AG09309 (cell line): ENCODE measurements at regions not wholly inside any gene's neighbourhood (a gene's known extent, or its start where the extent isn't known, plus 50 kb on each side); places are given as distances from the start of the nearest gene placed in this dataset.
A peak's percentile ranks its signal among the peaks of the same experiment; 100 is the strongest.
"Not testable (repeated sequence)": the region's sequence is repeated elsewhere in the genome, so short reads cannot be mapped to it uniquely, and the experiment has no call there.

Experiments used
- DNase-seq: peaks from one replicate; pipeline ENCODE4 v3.0.0-alpha.2; 2010; ENCODE audit warnings: low read depth
- H3K4me3 ChIP-seq: 2 replicates; pipeline ENCODE4 v1.5.1; 2011; ENCODE audit warnings: mild to moderate bottlenecking, low read depth, low read length, moderate library complexity; ENCODE audit not compliant: control insufficient read depth
- CTCF ChIP-seq: IDR thresholded peaks from 2 replicates; pipeline ENCODE4 v1.5.1; 2011; ENCODE audit warnings: mild to moderate bottlenecking, low read depth, low read length, inconsistent platforms; ENCODE audit not compliant: insufficient read depth, control insufficient read depth; ENCODE audit errors: missing control alignments

- no peak overlapping the region for H3K4me3 ChIP-seq
- TF ChIP-seq CTCF = no peak
- DNase-seq = no peak
Measured at GRCh38 chr3:104920512-104920911, 446.2 kb upstream of the ALCAM start.

GRCh38 chr3:104933972-104934371 lies 432.7 kb upstream of the ALCAM start:
- no peak for TF ChIP-seq CTCF
- no peak for DNase-seq
- H3K4me3 ChIP-seq = no peak overlapping the region

GRCh38 chr3:104935613-104936012 lies 431.1 kb upstream of the ALCAM start:
- DNase-seq = no peak
- TF ChIP-seq CTCF = no peak
- no peak overlapping the region for H3K4me3 ChIP-seq

GRCh38 chr3:104939196-104939595 lies 427.5 kb upstream of the ALCAM start:
- H3K4me3 ChIP-seq = no peak overlapping the region
- peak; percentile 4 for TF ChIP-seq CTCF
- no peak for DNase-seq

GRCh38 chr3:104941785-104942184 lies 424.9 kb upstream of the ALCAM start:
- TF ChIP-seq CTCF = no peak
- no peak overlapping the region for H3K4me3 ChIP-seq
- no peak for DNase-seq

- DNase-seq = no peak
- TF ChIP-seq CTCF = no peak
- no peak overlapping the region for H3K4me3 ChIP-seq
Measured at GRCh38 chr3:104943974-104944373, 422.7 kb upstream of the ALCAM start.

- no peak for TF ChIP-seq CTCF
- DNase-seq = no peak
- H3K4me3 ChIP-seq = no peak overlapping the region
Measured at GRCh38 chr3:104947943-104948342, 418.8 kb upstream of the ALCAM start.

GRCh38 chr3:104949810-104950209 lies 416.9 kb upstream of the ALCAM start:
- H3K4me3 ChIP-seq, DNase-seq: not testable (repeated sequence)
